NCI-H2196 (cell line): ENCODE measurements at regions not wholly inside any gene's neighbourhood (a gene's known extent, or its start where the extent isn't known, plus 50 kb on each side); places are given as distances from the start of the nearest gene placed in this dataset.
"Not testable (repeated sequence)": the region's sequence is repeated elsewhere in the genome, so short reads cannot be mapped to it uniquely, and the experiment has no call there.

Source experiments
- DNase-seq: peaks from one replicate; lab custom pipeline; 2025; ENCODE audit not compliant: unreplicated experiment; lab: John Stamatoyannopoulos, UW

- DNase-seq, result no peak
Observed at GRCh38 chr2:61677942-61678341, 139.8 kb upstream of the XPO1 start.

- DNase-seq, result no peak
Observed at GRCh38 chr2:61677306-61677705, 139.2 kb upstream of the XPO1 start.

DNA sequence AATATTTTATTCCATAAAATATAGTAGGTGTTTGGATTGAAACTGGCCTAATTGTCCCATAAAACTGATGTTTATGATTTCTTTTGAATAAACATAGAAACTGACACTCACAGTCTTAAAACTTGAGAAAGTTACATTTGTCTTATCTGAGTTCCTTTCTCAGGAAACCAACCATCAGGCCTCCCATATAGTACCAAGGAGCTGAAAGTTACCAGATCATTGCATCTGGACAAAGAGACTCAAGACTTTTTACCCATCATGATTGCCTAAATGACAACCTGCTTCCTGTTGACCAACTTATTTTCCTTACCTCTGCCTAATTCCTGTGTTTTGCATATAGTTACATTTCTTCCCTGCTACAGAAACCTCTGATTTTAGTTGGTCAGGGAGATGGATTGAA, 137.0 kb upstream of the XPO1 start:
- no peak for DNase-seq

DNA sequence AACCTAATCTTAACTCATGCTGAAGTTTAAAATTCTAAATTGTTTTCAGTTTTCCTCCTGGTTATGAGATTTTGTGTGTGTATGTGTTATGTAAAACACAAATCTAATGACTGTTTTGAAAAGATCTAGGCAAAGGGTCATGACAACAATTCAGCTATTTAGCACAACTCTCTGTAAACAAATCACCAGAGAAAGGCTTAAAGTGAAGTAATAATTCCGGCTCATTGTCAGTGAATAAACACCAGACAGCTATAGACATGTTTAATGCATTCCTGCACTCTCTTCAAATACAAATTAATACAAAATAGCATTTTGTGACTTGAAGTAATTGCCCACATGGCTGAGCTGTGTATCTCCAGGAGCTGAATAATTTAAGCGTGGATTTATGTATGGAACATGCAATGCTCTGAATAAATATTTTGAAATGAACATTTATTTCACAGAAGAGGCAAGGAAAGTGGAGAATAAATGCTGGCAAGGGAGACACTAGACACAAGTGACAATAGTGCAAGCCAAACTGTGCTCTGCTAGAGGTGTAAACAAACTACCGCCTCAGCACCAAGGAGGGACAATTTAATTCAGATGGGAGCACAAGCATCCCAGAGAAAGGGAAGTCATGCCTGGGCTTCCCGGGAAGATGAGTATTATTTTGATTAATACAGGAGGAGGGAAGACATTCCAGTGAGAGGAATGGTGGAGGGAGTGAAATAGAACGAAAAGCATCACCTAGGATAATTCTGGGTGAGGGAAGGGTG, 133.6 kb upstream of the XPO1 start:
- DNase-seq, result no peak

DNA sequence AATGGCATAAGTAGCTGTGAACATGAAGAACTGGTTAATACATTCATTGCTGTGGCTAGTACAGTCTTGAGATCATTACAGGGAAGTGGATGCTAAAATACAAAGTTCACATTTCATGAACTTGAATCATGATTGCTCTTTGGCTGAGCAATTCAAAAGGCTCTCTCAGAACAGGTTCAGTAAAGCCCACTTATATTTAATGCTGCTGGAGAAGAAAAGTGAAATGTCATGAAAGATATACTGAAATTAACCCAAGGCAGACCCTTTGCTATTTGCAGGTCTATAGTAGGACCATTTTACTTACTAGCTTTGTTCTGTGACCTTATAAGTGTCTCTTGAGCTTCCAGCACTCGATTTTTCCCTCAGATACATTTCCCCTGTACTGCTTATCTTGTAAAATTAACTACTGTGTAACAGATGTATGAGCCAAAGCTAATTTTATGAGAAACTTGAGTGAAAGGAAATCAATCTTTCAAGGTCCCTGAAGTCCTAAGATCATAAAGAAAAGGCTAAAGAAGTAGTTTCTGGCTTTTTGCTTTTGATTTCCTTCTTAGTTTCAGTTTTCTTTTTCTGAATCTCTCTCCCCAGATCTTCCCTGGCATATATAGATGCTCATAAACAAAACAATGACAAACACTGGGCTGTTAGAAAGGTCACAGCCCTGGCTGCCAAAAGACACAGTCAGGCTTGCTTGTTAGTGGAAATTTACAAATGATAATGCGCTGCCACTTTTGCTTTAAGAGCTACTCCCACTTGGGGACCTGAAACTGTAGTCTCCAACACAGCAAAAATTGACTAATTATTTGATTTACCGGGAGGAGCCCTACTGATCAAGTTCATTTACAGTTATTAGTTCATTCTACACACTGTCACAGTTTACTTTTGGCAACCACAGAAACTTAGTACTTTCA, 132.7 kb upstream of the XPO1 start:
- no peak for DNase-seq

- DNase-seq, result no peak
Observed at GRCh38 chr2:61664190-61664589, 126.0 kb upstream of the XPO1 start.

DNA sequence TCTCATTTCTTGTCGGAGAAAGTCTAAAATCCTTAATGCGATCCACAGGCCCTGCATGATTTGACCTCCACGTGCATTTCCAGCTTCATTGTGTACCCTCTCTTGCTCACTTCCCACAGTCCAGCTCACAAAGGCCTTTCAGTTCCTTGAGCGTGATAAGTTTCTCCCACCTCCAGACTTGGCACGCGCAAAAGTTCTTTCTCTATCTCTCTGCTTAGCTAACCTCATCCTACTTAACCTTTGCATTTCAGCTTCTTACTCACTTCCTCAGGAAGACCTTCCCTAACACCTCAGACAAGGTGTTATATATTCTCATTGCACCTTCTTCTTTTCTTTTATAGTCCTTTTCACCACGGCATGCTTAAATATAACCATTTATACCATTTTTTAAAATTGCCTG, 124.8 kb upstream of the XPO1 start:
- DNase-seq, result no peak

GRCh38 chr2:61660511-61661388, 122.6 kb upstream of the XPO1 start:
- DNase-seq, result no peak

- DNase-seq, result peak; percentile 7
Observed at GRCh38 chr2:61658841-61659780, 121.0 kb upstream of the XPO1 start.

DNA sequence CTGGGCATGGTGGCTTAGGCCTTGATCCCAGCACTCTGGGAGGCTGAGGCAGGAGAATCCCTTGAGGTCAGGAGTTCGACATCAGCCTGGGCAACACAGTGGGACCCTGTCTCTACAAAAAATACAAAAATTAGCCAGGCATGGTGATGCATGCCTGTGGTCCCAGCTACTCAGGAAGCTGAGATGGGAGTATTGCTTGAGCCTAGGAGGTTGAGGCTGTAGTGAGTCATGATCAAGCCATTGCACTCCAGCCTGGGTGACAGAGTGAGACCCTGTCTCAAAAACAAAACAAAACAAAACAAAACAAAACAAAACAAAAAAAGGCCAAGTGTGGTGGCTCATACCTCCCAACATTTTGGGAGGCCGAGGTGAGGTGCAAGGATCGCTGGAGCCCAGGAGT, 111.8 kb upstream of the XPO1 start:
- not testable (repeated sequence) for DNase-seq

GRCh38 chr2:61649021-61649420, 110.9 kb upstream of the XPO1 start:
- no peak for DNase-seq

DNA sequence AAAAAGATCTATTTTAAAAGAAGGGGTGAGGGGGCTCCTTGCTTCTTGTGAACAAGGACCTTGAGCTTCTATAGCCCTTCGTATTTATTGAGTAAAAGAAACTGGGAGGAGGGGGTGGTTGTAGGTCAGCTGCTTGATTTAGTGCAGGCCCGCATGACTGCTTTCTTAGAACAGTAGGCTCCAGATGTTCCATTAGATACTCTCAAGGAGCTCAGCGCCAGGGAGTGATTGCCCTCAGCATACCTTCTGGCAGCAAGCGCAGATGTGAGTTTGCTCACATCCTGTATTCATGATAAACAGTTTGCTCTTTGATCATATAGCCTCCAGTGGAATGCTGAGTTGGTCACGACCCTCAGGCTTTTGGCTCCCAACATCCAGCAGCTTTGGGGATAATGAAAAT, 108.9 kb upstream of the XPO1 start:
- no peak for DNase-seq

DNA sequence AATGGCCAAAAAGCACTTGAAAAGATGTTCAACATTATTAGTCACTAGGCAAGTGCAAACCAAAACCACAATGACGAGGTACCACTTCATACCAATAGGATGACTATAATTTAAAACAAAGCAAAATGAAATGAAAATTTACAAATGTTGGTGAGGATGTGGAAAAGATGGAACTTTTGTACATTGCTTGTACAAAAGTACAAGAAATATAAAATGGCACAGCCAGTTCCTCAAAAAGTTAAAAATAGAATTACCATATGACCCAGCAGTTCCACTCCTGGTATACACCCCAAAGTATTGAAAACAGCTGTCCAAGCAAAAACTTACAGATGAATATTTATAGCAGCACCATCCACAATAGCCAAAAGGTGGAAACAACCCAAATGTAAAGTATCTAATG, 107.8 kb upstream of the XPO1 start:
- DNase-seq, result no peak

- DNase-seq, result not testable (repeated sequence)
Observed at GRCh38 chr2:61643153-61643552, 105.0 kb upstream of the XPO1 start.

- no peak for DNase-seq
Observed at GRCh38 chr2:61640406-61640805, 102.2 kb upstream of the XPO1 start.

DNA sequence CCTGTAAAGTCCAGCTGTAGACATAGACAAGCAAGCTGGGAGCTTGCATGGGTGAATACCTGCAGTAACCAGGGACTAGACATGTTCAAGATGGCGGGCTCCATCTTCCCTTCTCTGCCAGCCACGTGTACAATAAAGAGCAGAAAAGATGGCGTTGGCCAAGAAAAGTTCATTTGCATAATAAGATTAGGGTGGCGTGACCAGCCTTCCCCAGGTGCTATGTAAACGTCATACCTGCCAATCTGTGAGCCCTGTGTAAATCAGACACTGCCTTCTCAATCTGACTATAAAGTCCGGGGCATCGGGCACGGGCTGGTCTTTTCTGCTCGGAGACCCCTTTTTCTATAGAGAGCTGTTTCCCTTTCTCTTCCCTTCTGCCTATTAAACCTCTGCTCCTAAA, 101.6 kb upstream of the XPO1 start:
- no peak for DNase-seq

DNA sequence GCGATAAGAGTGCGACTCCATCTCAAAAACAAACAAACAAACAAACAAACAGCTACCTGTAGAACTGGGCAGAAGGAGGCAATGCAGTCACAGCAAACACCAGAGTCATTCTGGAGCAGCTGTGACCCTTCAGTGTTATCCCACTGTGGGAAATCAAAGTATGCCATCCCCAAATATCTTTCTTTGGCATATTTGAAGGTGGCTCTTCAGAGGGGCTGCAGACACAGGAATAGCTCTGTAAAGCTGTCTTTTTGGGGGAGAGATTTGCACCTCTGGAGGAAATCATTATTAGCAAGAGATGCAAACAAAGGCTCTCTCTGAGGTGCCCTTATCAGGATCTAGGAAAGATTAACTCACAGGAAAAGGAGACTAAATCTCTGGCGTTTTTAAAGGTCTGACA, 98.5 kb upstream of the XPO1 start:
- DNase-seq, result no peak

DNA sequence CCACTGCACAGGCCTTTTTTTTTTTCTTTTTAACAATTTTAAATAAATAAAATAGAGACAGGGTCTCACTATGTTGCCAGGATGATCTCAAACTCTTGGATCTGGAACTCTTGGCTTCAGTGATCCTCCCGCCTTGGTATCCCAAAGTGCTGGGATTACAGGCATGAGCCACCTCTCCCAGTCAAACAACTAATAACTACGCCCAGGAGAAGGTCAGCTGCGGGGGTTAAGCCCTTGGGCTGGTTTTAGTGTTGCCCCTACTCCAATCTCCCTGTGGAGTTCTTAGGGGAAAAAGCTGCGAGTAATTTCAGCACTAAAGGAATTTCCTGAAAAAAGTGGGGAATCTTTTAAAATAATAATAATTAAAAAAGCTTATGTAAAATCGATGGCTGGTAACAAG, 96.4 kb upstream of the XPO1 start:
- no peak for DNase-seq

- no peak for DNase-seq
Observed at GRCh38 chr2:61633250-61633649, 95.1 kb upstream of the XPO1 start.
